SK-N-SH (cell line): ENCODE measurements at regions not wholly inside any gene's neighbourhood (a gene's known extent, or its start where the extent isn't known, plus 50 kb on each side); places are given as distances from the start of the nearest gene placed in this dataset.

ENCODE experiments used
- CTCF ChIA-PET: fragments of 300-600, 350-600 bp; formaldehyde crosslinking; extraction: SDS; loops from one replicate; lab custom pipeline; 2021; lab: Yijun Ruan, JAX
- POLR2A ChIA-PET: fragments of 350-600 bp; sonication (Branson Sonifier 250); formaldehyde crosslinking; extraction: SDS; loops from one replicate; lab custom pipeline; 2020; ENCODE audit warnings: antibody characterized with exemption, inconsistent platforms; lab: Yijun Ruan, JAX
- DNase-seq: peaks from one replicate; pipeline ENCODE4 v3.0.0; 2012
- H2AFZ ChIP-seq: fragments of 200-600 bp; sonication (generic); 2 replicates; pipeline ENCODE4 v1.8.1; 2016; ENCODE audit warnings: antibody characterized with exemption, mild to moderate bottlenecking, low read depth
- H3F3A ChIP-seq: fragments of 200-600 bp; sonication (generic); replicated peaks from 2 replicates; pipeline ENCODE3; 2016; ENCODE audit warnings: antibody characterized with exemption, mild to moderate bottlenecking; ENCODE audit not compliant: insufficient read depth
- H3K27ac ChIP-seq, 2 experiments: fragments of 200-500 bp in 1 of 2; fragments of 200-600 bp in 1 of 2; sonication (Bioruptor generic) in 1 of 2; sonication (generic), shearing (Covaris generic) in 1 of 2; 2 replicates each; pipeline versions ENCODE4 v1.5.1 to v1.6.1; 2014 to 2016; ENCODE audit warnings: low read depth in 2 of 2, inconsistent platforms in 1 of 2, low read length in 1 of 2, mild to moderate bottlenecking in 1 of 2, mixed read lengths in 1 of 2
- H3K27me3 ChIP-seq: fragments of 200-600 bp; sonication (generic), shearing (Covaris generic); 2 replicates; pipeline ENCODE4 v1.6.1; 2016; ENCODE audit warnings: mixed run types; ENCODE audit not compliant: insufficient read depth
- H3K36me3 ChIP-seq, 2 experiments: fragments of 200-500 bp in 1 of 2; fragments of 200-600 bp in 1 of 2; sonication (Bioruptor generic) in 1 of 2; sonication (generic) in 1 of 2; replicated peaks in 1 of 2; 2 replicates each; pipeline versions ENCODE3 to v1.5.1; 2014 to 2016; ENCODE audit warnings: low read length in 1 of 2, mild to moderate bottlenecking in 1 of 2; ENCODE audit not compliant: insufficient read depth in 2 of 2, control insufficient read depth in 1 of 2
- H3K4me1 ChIP-seq, 2 experiments: fragments of 200-500 bp in 1 of 2; fragments of 200-600 bp in 1 of 2; sonication (Bioruptor generic) in 1 of 2; sonication (generic), shearing (Covaris generic) in 1 of 2; 2 replicates each; pipeline versions ENCODE4 v1.5.1 to v1.6.1; 2014 to 2016; ENCODE audit warnings: low read depth in 1 of 2, low read length in 1 of 2, mixed run types in 1 of 2; ENCODE audit not compliant: insufficient read depth in 2 of 2, control insufficient read depth in 1 of 2
- H3K4me2 ChIP-seq: fragments of 200-600 bp; sonication (generic), shearing (Covaris generic); 2 replicates; pipeline ENCODE4 v1.6.1; 2017; ENCODE audit warnings: mixed run types
- H3K4me3 ChIP-seq, 2 experiments: fragments of 200-500 bp in 1 of 2; fragments of 200-600 bp in 1 of 2; sonication (Bioruptor generic) in 1 of 2; sonication (generic), shearing (Covaris generic) in 1 of 2; 2 replicates each; pipeline versions ENCODE4 v1.5.1 to v1.8.1; 2014 to 2016; ENCODE audit warnings: low read depth in 2 of 2, inconsistent platforms in 1 of 2, low read length in 1 of 2, mild to moderate bottlenecking in 1 of 2, mixed read lengths in 1 of 2, moderate library complexity in 1 of 2
- H3K79me2 ChIP-seq: fragments of 200-600 bp; sonication (generic); 2 replicates; pipeline ENCODE4 v1.8.1; 2017; ENCODE audit warnings: mild to moderate bottlenecking; ENCODE audit not compliant: insufficient read depth
- H3K9ac ChIP-seq: fragments of 200-600 bp; sonication (generic); 2 replicates; pipeline ENCODE4 v1.6.1; 2017; ENCODE audit warnings: mixed run types
- H3K9me2 ChIP-seq: fragments of 200-600 bp; sonication (generic); 2 replicates; pipeline ENCODE4 v1.6.1; 2017; ENCODE audit warnings: mixed run types
- H3K9me3 ChIP-seq: fragments of 200-600 bp; sonication (generic); 2 replicates; pipeline ENCODE4 v1.6.1; 2017; ENCODE audit warnings: mixed run types, mild to moderate bottlenecking, moderate library complexity
- H4K20me1 ChIP-seq: fragments of 200-600 bp; sonication (generic); 2 replicates; pipeline ENCODE4 v1.6.1; 2017; ENCODE audit warnings: mild to moderate bottlenecking, mixed run types; ENCODE audit not compliant: insufficient read depth
- CTCF ChIP-seq: fragments of 200-600 bp; sonication (generic); IDR thresholded peaks from 2 replicates; pipeline ENCODE4 v1.6.1; 2017; ENCODE audit warnings: antibody characterized with exemption, mild to moderate bottlenecking, moderate library complexity
- ELF1 ChIP-seq: IDR thresholded peaks from 2 replicates; pipeline ENCODE4 v1.4.0; 2012
- EP300 ChIP-seq, 2 experiments: IDR thresholded peaks; 2 replicates each; pipeline versions ENCODE4 v1.4.0 to v1.6.1; 2012; ENCODE audit warnings: borderline replicate concordance in 1 of 2, low read depth in 1 of 2, low read length in 1 of 2
- FOXJ3 ChIP-seq: sonication (generic); formaldehyde crosslinking; IDR thresholded peaks from 2 replicates; pipeline ENCODE4 v1.5.1; 2020; ENCODE audit warnings: mild to moderate bottlenecking, missing genetic modification reagents
- FOXM1 ChIP-seq: IDR thresholded peaks from 2 replicates; pipeline ENCODE4 v1.4.0; 2012; ENCODE audit warnings: low read depth, mild to moderate bottlenecking
- GABPA ChIP-seq: IDR thresholded peaks from 2 replicates; pipeline ENCODE4 v1.4.0; 2012; ENCODE audit warnings: low read depth, mild to moderate bottlenecking
- GATA2 ChIP-seq: sonication (generic); formaldehyde crosslinking; IDR thresholded peaks from 2 replicates; pipeline ENCODE4 v1.5.0; 2020; ENCODE audit warnings: mild to moderate bottlenecking, missing genetic modification reagents
- JUND ChIP-seq: IDR thresholded peaks from 2 replicates; pipeline ENCODE4 v1.4.0; 2012
- MXI1 ChIP-seq: IDR thresholded peaks from 2 replicates; pipeline ENCODE4 v1.6.1; 2012; ENCODE audit warnings: mild to moderate bottlenecking, low read depth, low read length, improper control_type of control experiment
- RFX5 ChIP-seq: IDR thresholded peaks from 2 replicates; pipeline ENCODE4 v1.6.1; 2012; ENCODE audit warnings: mild to moderate bottlenecking, improper control_type of control experiment, low read length
- RXRA ChIP-seq: IDR thresholded peaks from 2 replicates; pipeline ENCODE4 v1.4.0; 2012; ENCODE audit warnings: low read depth, mild to moderate bottlenecking, borderline replicate concordance
- SMC3 ChIP-seq: IDR thresholded peaks from 2 replicates; pipeline ENCODE4 v1.6.1; 2012; ENCODE audit warnings: low read depth, low read length, improper control_type of control experiment
- TAF1 ChIP-seq: IDR thresholded peaks from 2 replicates; pipeline ENCODE4 v1.6.1; 2012; ENCODE audit warnings: low read depth, mild to moderate bottlenecking, low read length, moderate library complexity, borderline replicate concordance
- TCF12 ChIP-seq: IDR thresholded peaks from 2 replicates; pipeline ENCODE4 v1.4.0; 2012
- TEAD4 ChIP-seq: IDR thresholded peaks from 2 replicates; pipeline ENCODE4 v1.4.0; 2012; ENCODE audit warnings: mild to moderate bottlenecking, borderline replicate concordance; ENCODE audit not compliant: insufficient read depth
- YY1 ChIP-seq: IDR thresholded peaks from 2 replicates; pipeline ENCODE4 v1.4.0; 2012; ENCODE audit warnings: low read depth, mild to moderate bottlenecking
- ZBTB33 ChIP-seq: IDR thresholded peaks from 2 replicates; pipeline ENCODE4 v1.4.0; 2012; ENCODE audit warnings: low read depth, borderline replicate concordance
- WGBS: methylation state at CpG from one replicate; pipeline ENCODE4 v1.1.6; 2017; ENCODE audit warnings: low lambda C conversion rate; 5-methylcytosine and 5-hydroxymethylcytosine counted together
- TF ChIP-seq, protein P1 (sequence below): fragments of 150-350 bp; IDR thresholded peaks from 2 replicates; pipeline ENCODE4 v1.6.1; 2016; ENCODE audit warnings: mild to moderate bottlenecking, low read depth, low read length

DNA sequence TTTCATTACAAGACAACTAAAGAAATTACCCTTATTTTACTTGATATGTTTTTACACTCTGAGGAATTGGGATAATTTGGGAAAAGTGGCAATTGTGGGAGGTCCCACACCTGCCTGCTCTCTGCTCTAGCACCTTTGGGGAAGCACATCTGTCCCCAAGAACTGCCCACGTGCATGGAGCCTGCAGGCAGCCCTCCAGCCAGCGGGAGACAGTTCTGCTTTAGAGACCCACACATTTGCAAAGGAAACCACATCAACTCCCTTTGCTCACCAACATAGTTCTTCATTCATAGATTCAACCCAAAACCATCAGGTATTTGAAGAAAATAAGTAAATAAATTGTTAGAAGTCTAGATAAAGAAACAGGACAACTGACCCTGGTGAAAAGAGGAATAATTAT, 239.9 kb upstream of the ID2 start:
- H4K20me1 ChIP-seq: no peaks in the 10 kb centered on the region
- H3K27ac ChIP-seq: no peak overlapping the region
- H3K79me2 ChIP-seq: no peaks in the 10 kb centered on the region
- H3K4me2 ChIP-seq: no peak overlapping the region
- H3K36me3 ChIP-seq: no peaks in the 10 kb centered on the region
- no peak overlapping the region for H3K9ac ChIP-seq
- H3K27me3 ChIP-seq: no peaks in the 10 kb centered on the region
- H3K4me1 ChIP-seq: peaks cover 0 to 2% of the 10 kb centered on the region in 2 experiments; a peak in 2 of 4 replicates
- CTCF ChIA-PET: interaction anchor here (1.4 kb wide), 1 partner anchor 10 kb away, joined by 3 read pairs; no protein-coding TSS in a partner anchor
- 47% methylated on average over 2 of the region's 2 CpGs for WGBS
- POLR2A ChIA-PET: no interaction called here
- TF ChIP-seq, protein P1, sequence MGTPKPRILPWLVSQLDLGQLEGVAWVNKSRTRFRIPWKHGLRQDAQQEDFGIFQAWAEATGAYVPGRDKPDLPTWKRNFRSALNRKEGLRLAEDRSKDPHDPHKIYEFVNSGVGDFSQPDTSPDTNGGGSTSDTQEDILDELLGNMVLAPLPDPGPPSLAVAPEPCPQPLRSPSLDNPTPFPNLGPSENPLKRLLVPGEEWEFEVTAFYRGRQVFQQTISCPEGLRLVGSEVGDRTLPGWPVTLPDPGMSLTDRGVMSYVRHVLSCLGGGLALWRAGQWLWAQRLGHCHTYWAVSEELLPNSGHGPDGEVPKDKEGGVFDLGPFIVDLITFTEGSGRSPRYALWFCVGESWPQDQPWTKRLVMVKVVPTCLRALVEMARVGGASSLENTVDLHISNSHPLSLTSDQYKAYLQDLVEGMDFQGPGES: no peak
- no peak for TF ChIP-seq FOXM1
- TF ChIP-seq TAF1: no peak
- TF ChIP-seq MXI1: no peak
- TF ChIP-seq SMC3: no peak
- no peak for TF ChIP-seq YY1
- no peak for TF ChIP-seq CTCF
- no peak for TF ChIP-seq ZBTB33
- no peak for TF ChIP-seq GATA2 (CRISPR knock-in tag)
- no peak for TF ChIP-seq ELF1
- no peak for TF ChIP-seq RFX5
- no peak overlapping the region for H2AFZ ChIP-seq
- no peaks in the 10 kb centered on the region for H3K9me2 ChIP-seq
- no peaks in the 10 kb centered on the region for H3K9me3 ChIP-seq
- no peaks in the 10 kb centered on the region for H3F3A ChIP-seq
- no peak for DNase-seq
- H3K4me3 ChIP-seq: no peak overlapping the region

- Histone ChIP-seq H3K36me3 (no peaks in the 10 kb centered on the region), H3F3A (no peaks in the 10 kb centered on the region), H2AFZ (no peak overlapping the region), H3K4me3 (no peak overlapping the region), H3K79me2 (no peaks in the 10 kb centered on the region), H3K9me3 (no peaks in the 10 kb centered on the region), H4K20me1 (no peaks in the 10 kb centered on the region), H3K27ac (no peak overlapping the region), H3K4me1 (peaks cover 2 to 4% of the 10 kb centered on the region in 2 experiments; a peak in 3 of 4 replicates), H3K27me3 (no peaks in the 10 kb centered on the region), H3K9ac (no peak overlapping the region), H3K4me2 (no peak overlapping the region), H3K9me2 (no peaks in the 10 kb centered on the region)
- WGBS: 50% methylated on average over 4 of the region's 4 CpGs
- ChIA-PET CTCF (interaction anchor here (1.4 kb wide), 1 partner anchor 9 kb away, joined by 3 read pairs; no protein-coding TSS in a partner anchor), POLR2A (no interaction called here)
- no peak for DNase-seq
- no peak for TF ChIP-seq EP300 (IDR thresholded peaks at IDR 0.05; ENCODE audit: borderline replicate concordance in 1 of 2, low read depth in 1 of 2, low read length in 1 of 2)
- no peak for TF ChIP-seq JUND
- no peak for TF ChIP-seq RXRA
- no peak for TF ChIP-seq FOXJ3 (CRISPR knock-in tag)
- no peak for TF ChIP-seq TCF12
- no peak for TF ChIP-seq MXI1
- no peak for TF ChIP-seq TEAD4
- no peak for TF ChIP-seq TAF1
- no peak for TF ChIP-seq GABPA
- TF ChIP-seq CTCF: no peak
- TF ChIP-seq ZBTB33: no peak
Observed at GRCh38 chr2:8442833-8443486, 238.9 kb upstream of the ID2 start.
